Colonic mucosa (tissue), 4 donors: ENCODE measurements at regions not wholly inside any gene's neighbourhood (a gene's known extent, or its start where the extent isn't known, plus 50 kb on each side); places are given as distances from the start of the nearest gene placed in this dataset.

Source experiments
- DNase-seq: peaks from one replicate; pipeline ENCODE4 v3.0.0-alpha.2; 2020
- H3K27ac ChIP-seq: fragments of 200-600 bp; one replicate; pipeline ENCODE4 v1.8.0; 2021
- H3K27me3 ChIP-seq: fragments of 200-600 bp; one replicate; pipeline ENCODE4 v1.8.0; 2021
- H3K36me3 ChIP-seq: fragments of 200-600 bp; one replicate; pipeline ENCODE4 v1.8.0; 2021
- H3K4me1 ChIP-seq: fragments of 200-600 bp; one replicate; pipeline ENCODE4 v1.8.0; 2021; ENCODE audit warnings: mild to moderate bottlenecking
- H3K4me3 ChIP-seq: fragments of 200-600 bp; one replicate; pipeline ENCODE4 v1.8.0; 2021
- H3K9ac ChIP-seq, 2 donors: one replicate each; pipeline ENCODE4 v1.7.0; 2013; ENCODE audit warnings: control low read depth in 2 of 2, low read depth in 2 of 2, low read length in 2 of 2
- H3K9me3 ChIP-seq: fragments of 200-600 bp; one replicate; pipeline ENCODE4 v1.8.0; 2021
- intact Hi-C: fragments of 100-400 bp; cut with DNase I; formaldehyde crosslinking; loops from one replicate; pipeline ENCODE4 v1.14.1; 2022
- TF ChIP-seq, protein P1 (sequence below): fragments of 200-600 bp; IDR thresholded peaks from one replicate; pipeline ENCODE4 v1.8.0; 2022; ENCODE audit warnings: antibody characterized with exemption, mild to moderate bottlenecking
- donor health status: healthy.
- donor health status: DM: no; HTN: no; CAD: no.
- donor health status: DM: no; HTN: no; CAD: no.

DNA sequence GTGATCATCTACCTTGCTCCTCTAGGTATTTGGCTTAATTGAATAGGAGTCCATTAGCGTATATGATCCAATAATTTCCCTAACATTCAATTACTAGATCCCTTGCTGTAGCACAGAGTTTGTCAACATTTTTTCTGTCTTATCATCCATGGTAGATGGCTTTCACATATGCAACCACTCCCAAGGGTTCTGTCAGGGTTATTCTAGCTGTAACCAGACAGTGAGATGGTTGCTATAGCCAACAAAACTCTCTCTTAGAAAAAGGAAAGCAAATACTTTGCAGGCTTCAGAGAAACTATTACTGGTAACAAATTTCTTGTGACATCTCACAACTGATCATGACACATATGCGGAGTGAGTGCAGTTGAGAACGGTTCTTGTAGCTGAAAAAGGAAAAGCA, 96.2 kb upstream of the EFNA5 start:
- intact Hi-C loops, result no loop called here
- TF ChIP-seq, protein P1, sequence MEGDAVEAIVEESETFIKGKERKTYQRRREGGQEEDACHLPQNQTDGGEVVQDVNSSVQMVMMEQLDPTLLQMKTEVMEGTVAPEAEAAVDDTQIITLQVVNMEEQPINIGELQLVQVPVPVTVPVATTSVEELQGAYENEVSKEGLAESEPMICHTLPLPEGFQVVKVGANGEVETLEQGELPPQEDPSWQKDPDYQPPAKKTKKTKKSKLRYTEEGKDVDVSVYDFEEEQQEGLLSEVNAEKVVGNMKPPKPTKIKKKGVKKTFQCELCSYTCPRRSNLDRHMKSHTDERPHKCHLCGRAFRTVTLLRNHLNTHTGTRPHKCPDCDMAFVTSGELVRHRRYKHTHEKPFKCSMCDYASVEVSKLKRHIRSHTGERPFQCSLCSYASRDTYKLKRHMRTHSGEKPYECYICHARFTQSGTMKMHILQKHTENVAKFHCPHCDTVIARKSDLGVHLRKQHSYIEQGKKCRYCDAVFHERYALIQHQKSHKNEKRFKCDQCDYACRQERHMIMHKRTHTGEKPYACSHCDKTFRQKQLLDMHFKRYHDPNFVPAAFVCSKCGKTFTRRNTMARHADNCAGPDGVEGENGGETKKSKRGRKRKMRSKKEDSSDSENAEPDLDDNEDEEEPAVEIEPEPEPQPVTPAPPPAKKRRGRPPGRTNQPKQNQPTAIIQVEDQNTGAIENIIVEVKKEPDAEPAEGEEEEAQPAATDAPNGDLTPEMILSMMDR, result no peak

DNA sequence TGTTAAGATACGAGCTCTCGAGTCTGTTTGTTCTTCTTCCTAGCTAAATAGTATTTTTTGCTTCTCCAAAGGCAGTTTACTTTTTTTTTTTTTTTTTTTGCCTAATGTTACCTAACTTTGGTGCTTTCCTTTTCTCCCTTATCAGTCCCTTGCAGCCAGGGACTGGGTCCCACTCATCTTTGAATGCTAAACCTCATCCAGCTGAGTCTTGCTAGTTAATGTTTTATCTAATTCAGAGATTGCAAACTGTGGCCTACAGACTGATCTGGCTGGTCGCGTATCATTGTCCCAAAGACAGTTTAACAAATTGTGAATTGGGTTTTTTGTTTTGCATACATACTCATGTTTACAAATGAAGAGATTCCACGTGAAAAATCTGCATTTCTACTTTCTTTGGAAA, 95.7 kb upstream of the EFNA5 start:
- no peaks in the 10 kb centered on the region for H3K27me3 ChIP-seq
- TF ChIP-seq, protein P1, result no peak
- DNase-seq, result no peak
- no peaks in the 10 kb centered on the region for H3K36me3 ChIP-seq
- H3K4me1 ChIP-seq, result no peaks in the 10 kb centered on the region
- H3K9ac ChIP-seq, result no peak overlapping the region
- H3K4me3 ChIP-seq, result no peak overlapping the region
- H3K9me3 ChIP-seq, result no peaks in the 10 kb centered on the region
- no peak overlapping the region for H3K27ac ChIP-seq
- intact Hi-C loops, result no loop called here

More for the DNA sequence above, 96.2 kb upstream of the EFNA5 start:
- no peaks in the 10 kb centered on the region for H3K27me3 ChIP-seq
- H3K36me3 ChIP-seq, result no peaks in the 10 kb centered on the region
- no peaks in the 10 kb centered on the region for H3K9me3 ChIP-seq
- DNase-seq, result no peak
- H3K4me3 ChIP-seq, result no peak overlapping the region
- no peaks in the 10 kb centered on the region for H3K4me1 ChIP-seq
- no peak overlapping the region for H3K27ac ChIP-seq
- H3K9ac ChIP-seq, result no peak overlapping the region

DNA sequence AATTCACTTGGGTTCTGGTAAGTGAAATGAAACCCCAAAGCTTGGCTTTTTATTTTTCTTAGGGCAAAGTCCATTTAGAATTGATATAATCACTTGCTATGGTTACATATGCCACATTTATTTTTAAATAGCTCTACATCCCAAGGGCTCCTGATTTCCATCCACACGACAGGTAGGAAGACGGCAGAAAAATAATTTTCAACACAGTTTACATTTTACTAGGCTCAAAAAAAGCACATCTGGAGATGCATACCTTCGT, 95.0 kb upstream of the EFNA5 start:
- Histone ChIP-seq H3K9me3 (no peaks in the 10 kb centered on the region), H3K27ac (peak overlapping the region; percentile 59), H3K36me3 (no peaks in the 10 kb centered on the region), H3K4me3 (no peak overlapping the region), H3K9ac (no peak overlapping the region), H3K4me1 (no peaks in the 10 kb centered on the region), H3K27me3 (no peaks in the 10 kb centered on the region)
- intact Hi-C loops, result no loop called here
- TF ChIP-seq, protein P1, result no peak
- DNase-seq, result no peak

DNA sequence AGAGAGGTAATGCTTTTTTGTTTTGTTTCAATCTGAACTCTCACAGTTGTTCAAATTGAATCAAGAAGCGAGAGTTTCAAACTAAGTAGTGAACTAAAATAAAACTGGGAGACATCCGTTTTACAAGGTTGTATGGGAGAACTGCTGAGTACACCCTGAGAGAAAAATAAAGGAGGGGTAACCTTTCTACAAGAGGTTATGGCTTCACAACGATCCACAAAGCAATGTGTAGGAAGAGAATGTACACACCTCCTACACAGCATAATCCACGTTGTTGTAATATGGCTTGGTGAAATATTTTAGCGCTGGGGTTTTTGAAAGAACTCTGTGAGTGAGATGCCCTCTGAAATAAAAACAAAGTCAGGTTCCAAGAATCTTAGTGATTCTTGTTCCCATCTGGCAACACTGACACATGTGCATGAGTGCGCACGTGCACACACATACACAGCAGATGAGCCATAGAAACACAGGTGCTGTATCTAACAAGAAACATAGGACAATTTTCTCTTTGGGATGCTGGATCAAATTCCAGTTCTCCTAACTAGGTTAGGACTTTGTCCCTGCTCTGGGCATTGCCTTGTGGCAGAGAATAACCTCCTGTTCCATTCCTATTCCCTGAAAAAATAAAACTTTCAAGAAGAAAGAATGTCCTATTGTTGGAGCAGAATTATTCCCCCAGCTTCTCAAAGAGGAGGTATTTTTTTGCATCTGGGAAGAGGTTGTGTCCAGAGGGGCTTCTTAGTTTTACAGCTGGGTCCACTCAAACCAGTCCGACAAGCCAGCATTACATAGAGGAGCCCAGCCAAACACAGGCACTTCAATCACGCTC, 94.5 kb upstream of the EFNA5 start:
- Histone ChIP-seq H3K9ac (no peak overlapping the region), H3K4me3 (no peak overlapping the region), H3K4me1 (no peaks in the 10 kb centered on the region), H3K27me3 (no peaks in the 10 kb centered on the region), H3K36me3 (no peaks in the 10 kb centered on the region), H3K9me3 (no peaks in the 10 kb centered on the region), H3K27ac (peak overlapping the region; percentile 59)
- no peak for DNase-seq
- intact Hi-C loops, result no loop called here
- TF ChIP-seq, protein P1, result no peak

DNA sequence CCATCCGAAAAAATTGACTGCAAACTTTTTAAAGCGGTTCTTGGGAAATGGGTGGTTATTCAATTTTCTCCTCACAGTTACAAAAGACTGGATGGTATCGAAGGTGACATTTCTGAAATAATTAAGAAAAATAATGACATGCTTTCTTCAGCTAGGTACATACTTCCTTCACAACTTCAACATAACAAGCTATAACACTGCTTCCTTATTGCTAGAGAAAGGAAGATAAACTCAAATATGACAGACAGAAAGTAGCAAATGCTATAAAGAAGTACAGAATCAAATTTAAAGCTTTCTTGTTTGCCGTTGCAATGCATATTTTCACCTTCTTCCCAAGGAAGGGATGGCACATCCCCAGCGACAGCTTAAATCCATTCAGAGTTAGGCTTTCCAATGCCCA, 93.5 kb upstream of the EFNA5 start:
- H3K27me3 ChIP-seq, result no peaks in the 10 kb centered on the region
- no peak overlapping the region for H3K9ac ChIP-seq
- H3K4me1 ChIP-seq, result no peaks in the 10 kb centered on the region
- H3K36me3 ChIP-seq, result no peaks in the 10 kb centered on the region
- TF ChIP-seq, protein P1, result no peak
- H3K9me3 ChIP-seq, result no peaks in the 10 kb centered on the region
- intact Hi-C loops, result no loop called here
- no peak for DNase-seq
- peak overlapping the region; percentile 59 for H3K27ac ChIP-seq
- H3K4me3 ChIP-seq, result no peak overlapping the region
